Lung microvascular endothelial cell (primary cell): ENCODE measurements at regions not wholly inside any gene's neighbourhood (a gene's known extent, or its start where the extent isn't known, plus 50 kb on each side); places are given as distances from the start of the nearest gene placed in this dataset.

Experiments
- DNase-seq, 2 donors: peaks; one replicate each; pipeline versions ENCODE4 v3.0.0 to v3.0.0-alpha.2; 2010; ENCODE audit warnings: low read depth in 2 of 2

DNA sequence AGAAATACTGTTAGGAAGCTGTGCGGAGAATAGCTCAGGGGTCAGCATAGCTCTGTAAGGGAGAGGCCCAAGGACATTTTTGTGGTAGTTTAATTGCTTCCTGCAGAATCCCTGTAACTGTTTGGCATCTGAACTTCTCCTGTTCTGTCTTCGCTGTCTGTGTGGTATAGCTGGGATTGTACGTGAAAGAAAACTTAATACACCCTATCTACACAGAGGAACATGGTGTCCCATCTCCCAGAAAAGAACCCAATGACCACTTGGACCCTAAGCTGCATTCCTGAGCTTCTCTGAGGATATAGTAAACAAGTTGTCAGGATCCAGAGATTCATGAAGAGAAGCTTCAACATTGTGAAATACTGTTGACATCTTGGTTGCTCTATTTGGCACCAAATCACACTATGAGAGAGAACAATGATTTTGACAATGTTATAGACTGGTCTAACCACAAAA, 81.3 kb downstream of the CDC42EP3 start:
- DNase-seq, result peak in 1 of 2 donors; percentile 83
